Calu3 (cell line): ENCODE measurements at regions not wholly inside any gene's neighbourhood (a gene's known extent, or its start where the extent isn't known, plus 50 kb on each side); places are given as distances from the start of the nearest gene placed in this dataset.

Source experiments
- BruUV-seq: library from RNA; stranded (reverse); fragments of 400-500 nt; replicated peaks from 2 replicates; lab custom pipeline; 2021; lab: Mats Ljungman, UMichigan
- CTCF ChIA-PET: fragments of 300-600 bp; sonication (Branson Sonifier 250); formaldehyde crosslinking; loops from one replicate; lab custom pipeline; 2022; ENCODE audit warnings: antibody characterized with exemption; lab: Charles Lee
- DNase-seq: peaks from one replicate; pipeline ENCODE4 v3.0.0; 2022
- H3K27ac Mint-ChIP-seq: one replicate; pipeline ENCODE4 v1.8.0; 2022; ENCODE audit warnings: mixed read lengths; ENCODE audit not compliant: unreplicated experiment
- H3K27me3 Mint-ChIP-seq: one replicate; pipeline ENCODE4 v1.8.0; 2022; ENCODE audit warnings: mixed read lengths; ENCODE audit not compliant: unreplicated experiment
- H3K36me3 Mint-ChIP-seq: one replicate; pipeline ENCODE4 v1.8.0; 2022; ENCODE audit warnings: mild to moderate bottlenecking, moderate library complexity, mixed read lengths; ENCODE audit not compliant: insufficient read depth, unreplicated experiment
- H3K4me1 Mint-ChIP-seq: one replicate; pipeline ENCODE4 v1.8.0; 2022; ENCODE audit warnings: mild to moderate bottlenecking, low read depth, mixed read lengths; ENCODE audit not compliant: unreplicated experiment
- H3K4me3 Mint-ChIP-seq: one replicate; pipeline ENCODE4 v1.8.0; 2022; ENCODE audit warnings: mild to moderate bottlenecking, low read depth, moderate library complexity, mixed read lengths; ENCODE audit not compliant: unreplicated experiment
- H3K9me3 Mint-ChIP-seq: one replicate; pipeline ENCODE4 v1.8.0; 2022; ENCODE audit warnings: low read depth, mixed read lengths; ENCODE audit not compliant: unreplicated experiment
- CTCF ChIP-seq: fragments of 200-600 bp; IDR thresholded peaks from one replicate; pipeline ENCODE4 v1.8.0; 2022; ENCODE audit warnings: antibody characterized with exemption; ENCODE audit not compliant: unreplicated experiment
- intact Hi-C: fragments of 100-400 bp; cut with micrococcal nuclease; formaldehyde crosslinking; loops from one replicate; pipeline ENCODE4 v1.10.0; 2022; ENCODE audit not compliant: unreplicated experiment

GRCh38 chr9:30915451-30915850, 1469.0 kb upstream of the ACO1 start:
- no peaks in the 10 kb centered on the region for H3K27me3 Mint-ChIP-seq
- no TSS peak for BruUV-seq

GRCh38 chr9:30925126-30925525, 1459.3 kb upstream of the ACO1 start:
- BruUV-seq: no TSS peak
- Mint-ChIP-seq H3K36me3 (no peaks in the 10 kb centered on the region), H3K27me3 (no peaks in the 10 kb centered on the region), H3K4me3 (no peak overlapping the region), H3K27ac (no peak overlapping the region), H3K4me1 (no peaks in the 10 kb centered on the region), H3K9me3 (no peaks in the 10 kb centered on the region)
- TF ChIP-seq CTCF: no peak
- CTCF ChIA-PET: no interaction called here
- intact Hi-C loops: no loop called here
- DNase-seq: no peak

More at GRCh38 chr9:30915451-30915850, 1469.0 kb upstream of the ACO1 start:
- no peaks in the 10 kb centered on the region for H3K9me3 Mint-ChIP-seq
- TF ChIP-seq CTCF: no peak
- no peaks in the 10 kb centered on the region for H3K36me3 Mint-ChIP-seq
- DNase-seq: no peak
- no peaks in the 10 kb centered on the region for H3K4me1 Mint-ChIP-seq
- no peak overlapping the region for H3K27ac Mint-ChIP-seq
- no peak overlapping the region for H3K4me3 Mint-ChIP-seq
- intact Hi-C loops: no loop called here
- CTCF ChIA-PET: no interaction called here

DNA sequence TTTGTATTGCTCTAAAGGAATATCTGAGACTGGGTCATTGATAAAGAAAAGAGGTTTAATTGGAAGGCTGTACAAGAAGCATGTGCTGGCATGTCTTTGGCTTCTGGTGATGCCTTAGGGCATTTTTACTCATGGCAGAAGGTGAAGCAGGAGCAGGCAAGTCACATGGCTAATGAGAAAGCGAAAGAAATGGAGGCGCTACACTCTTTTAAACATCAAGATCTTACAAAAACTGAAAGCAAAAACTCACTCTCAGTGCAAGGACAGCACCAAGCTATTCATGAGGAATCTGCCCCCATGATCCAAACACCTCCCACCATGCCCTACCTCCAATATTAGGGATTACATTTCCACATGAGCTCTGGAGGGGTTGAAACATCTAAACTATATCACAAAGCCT, 1458.8 kb upstream of the ACO1 start:
- CTCF ChIA-PET: no interaction called here
- intact Hi-C loops: no loop called here
- no peak overlapping the region for H3K4me3 Mint-ChIP-seq
- DNase-seq: no peak
- H3K27me3 Mint-ChIP-seq: no peaks in the 10 kb centered on the region
- no peak for TF ChIP-seq CTCF
- no peak overlapping the region for H3K27ac Mint-ChIP-seq
- H3K36me3 Mint-ChIP-seq: no peaks in the 10 kb centered on the region
- BruUV-seq: no TSS peak
- H3K4me1 Mint-ChIP-seq: no peaks in the 10 kb centered on the region
- H3K9me3 Mint-ChIP-seq: no peaks in the 10 kb centered on the region

DNA sequence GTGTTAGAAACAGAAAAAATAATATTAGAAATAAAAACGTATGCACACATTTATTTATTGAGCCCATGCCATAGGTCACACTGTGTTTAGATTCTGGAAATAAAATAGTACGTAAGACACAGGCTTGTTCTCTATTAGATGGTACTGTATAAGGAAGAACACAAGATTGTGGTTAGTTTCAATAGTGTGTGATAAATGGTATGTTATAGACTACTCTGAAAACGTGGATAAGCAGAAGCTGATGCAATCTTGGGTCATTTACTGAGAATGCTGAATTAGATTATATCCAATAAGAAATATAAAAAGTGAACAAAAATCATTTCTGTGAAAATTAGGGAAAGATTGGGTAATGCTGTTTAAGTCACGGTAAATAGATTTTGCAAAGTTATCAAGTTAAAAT, 1456.4 kb upstream of the ACO1 start:
- TF ChIP-seq CTCF: no peak
- CTCF ChIA-PET: no interaction called here
- no peaks in the 10 kb centered on the region for H3K36me3 Mint-ChIP-seq
- DNase-seq: no peak
- no peak overlapping the region for H3K27ac Mint-ChIP-seq
- intact Hi-C loops: no loop called here
- no TSS peak for BruUV-seq
- no peaks in the 10 kb centered on the region for H3K9me3 Mint-ChIP-seq
- no peaks in the 10 kb centered on the region for H3K27me3 Mint-ChIP-seq
- no peaks in the 10 kb centered on the region for H3K4me1 Mint-ChIP-seq
- H3K4me3 Mint-ChIP-seq: no peak overlapping the region

- DNase-seq: peak; percentile 5
- no TSS peak for BruUV-seq
- H3K4me1 Mint-ChIP-seq: no peaks in the 10 kb centered on the region
Measured at GRCh38 chr9:30932226-30932625, 1452.2 kb upstream of the ACO1 start.

More at GRCh38 chr9:30932226-30932625, 1452.2 kb upstream of the ACO1 start:
- CTCF ChIA-PET: no interaction called here
- H3K27ac Mint-ChIP-seq: no peak overlapping the region
- intact Hi-C loops: no loop called here
- no peak for TF ChIP-seq CTCF
- no peaks in the 10 kb centered on the region for H3K9me3 Mint-ChIP-seq
- H3K4me3 Mint-ChIP-seq: no peak overlapping the region
- H3K36me3 Mint-ChIP-seq: no peaks in the 10 kb centered on the region
- no peaks in the 10 kb centered on the region for H3K27me3 Mint-ChIP-seq
